ENCODE measurements at regions not wholly inside any gene's neighbourhood (a gene's known extent, or its start where the extent isn't known, plus 50 kb on each side); places are given as distances from the start of the nearest gene placed in this dataset.

DNA sequence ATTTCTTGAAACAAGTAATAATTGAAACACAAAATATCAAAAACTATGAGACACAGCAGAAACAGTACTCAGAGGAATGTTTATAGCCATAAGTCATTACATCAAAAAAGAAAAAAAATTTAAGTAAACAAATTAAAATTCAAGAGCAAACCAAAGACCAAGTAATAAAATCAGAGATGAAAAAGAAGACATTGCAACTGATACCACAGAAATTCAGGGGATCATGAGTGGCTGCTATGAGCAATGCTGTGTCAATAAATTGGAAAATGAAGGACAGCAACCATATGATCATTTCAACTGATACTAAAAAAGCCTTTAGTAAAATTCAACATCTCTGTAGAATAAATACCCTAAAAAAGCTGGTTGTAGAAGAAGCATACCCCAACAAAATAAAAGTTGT lies 644.1 kb upstream of the BCHE start:
- no peak for ATAC-seq
- H3K27me3 ChIP-seq: no peaks in the 10 kb centered on the region
- no peaks in the 10 kb centered on the region for H3K4me1 ChIP-seq
- H3K4me3 ChIP-seq: no peak overlapping the region
- peaks cover 0 to 7% (median 0%) of the 10 kb centered on the region in 3 donors for H3K9me3 ChIP-seq
- intact Hi-C loops (cut with DNase I): no loop called here
- DNase-seq: no peak
- no peak overlapping the region for H3K27ac ChIP-seq
- TF ChIP-seq POLR2A (IDR thresholded peaks at IDR 0.05): no peak
- TF ChIP-seq, protein P1, sequence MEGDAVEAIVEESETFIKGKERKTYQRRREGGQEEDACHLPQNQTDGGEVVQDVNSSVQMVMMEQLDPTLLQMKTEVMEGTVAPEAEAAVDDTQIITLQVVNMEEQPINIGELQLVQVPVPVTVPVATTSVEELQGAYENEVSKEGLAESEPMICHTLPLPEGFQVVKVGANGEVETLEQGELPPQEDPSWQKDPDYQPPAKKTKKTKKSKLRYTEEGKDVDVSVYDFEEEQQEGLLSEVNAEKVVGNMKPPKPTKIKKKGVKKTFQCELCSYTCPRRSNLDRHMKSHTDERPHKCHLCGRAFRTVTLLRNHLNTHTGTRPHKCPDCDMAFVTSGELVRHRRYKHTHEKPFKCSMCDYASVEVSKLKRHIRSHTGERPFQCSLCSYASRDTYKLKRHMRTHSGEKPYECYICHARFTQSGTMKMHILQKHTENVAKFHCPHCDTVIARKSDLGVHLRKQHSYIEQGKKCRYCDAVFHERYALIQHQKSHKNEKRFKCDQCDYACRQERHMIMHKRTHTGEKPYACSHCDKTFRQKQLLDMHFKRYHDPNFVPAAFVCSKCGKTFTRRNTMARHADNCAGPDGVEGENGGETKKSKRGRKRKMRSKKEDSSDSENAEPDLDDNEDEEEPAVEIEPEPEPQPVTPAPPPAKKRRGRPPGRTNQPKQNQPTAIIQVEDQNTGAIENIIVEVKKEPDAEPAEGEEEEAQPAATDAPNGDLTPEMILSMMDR (IDR thresholded peaks at IDR 0.05): no peak
- no peaks in the 10 kb centered on the region for H3K36me3 ChIP-seq (replicated peaks in 1 of 2; ENCODE audit: insufficient read depth in 1 of 2, low read depth in 2 of 2)

DNA sequence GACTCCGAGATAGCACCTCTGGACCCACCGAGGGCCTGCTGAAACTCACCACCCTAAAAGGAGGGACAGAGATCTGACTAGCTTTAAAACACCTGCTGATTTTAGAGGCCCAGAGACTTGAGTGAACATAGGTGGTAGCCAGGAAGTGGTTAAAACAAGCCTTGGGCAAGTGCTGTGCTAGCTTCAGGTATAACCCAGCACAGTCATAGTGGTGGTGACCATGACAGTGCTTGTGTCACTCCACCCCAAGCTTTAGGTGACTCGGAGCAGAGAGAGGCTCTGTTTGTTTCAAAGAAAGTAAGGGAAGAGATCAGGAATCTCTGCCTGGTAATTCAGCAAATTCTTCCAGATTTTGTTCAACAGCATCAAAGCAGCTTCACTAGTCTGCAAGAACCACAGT lies 641.1 kb upstream of the BCHE start:
- Histone ChIP-seq H3K27me3 (no peaks in the 10 kb centered on the region), H3K4me1 (no peaks in the 10 kb centered on the region), H3K4me3 (no peak overlapping the region), H3K27ac (no peak overlapping the region), H3K36me3 (replicated peaks in 1 of 2; ENCODE audit: insufficient read depth in 1 of 2, low read depth in 2 of 2) (no peaks in the 10 kb centered on the region), H3K9me3 (peaks cover 0 to 7% (median 0%) of the 10 kb centered on the region in 3 donors)
- 63 to 70% methylated on average over 3 of the region's 3 CpGs for WGBS, 2 donors
- intact Hi-C loops (cut with DNase I): no loop called here
- ATAC-seq (no peak), DNase-seq (no peak)
- TF ChIP-seq, protein P1 (IDR thresholded peaks at IDR 0.05): no peak
- TF ChIP-seq POLR2A (IDR thresholded peaks at IDR 0.05): no peak

DNA sequence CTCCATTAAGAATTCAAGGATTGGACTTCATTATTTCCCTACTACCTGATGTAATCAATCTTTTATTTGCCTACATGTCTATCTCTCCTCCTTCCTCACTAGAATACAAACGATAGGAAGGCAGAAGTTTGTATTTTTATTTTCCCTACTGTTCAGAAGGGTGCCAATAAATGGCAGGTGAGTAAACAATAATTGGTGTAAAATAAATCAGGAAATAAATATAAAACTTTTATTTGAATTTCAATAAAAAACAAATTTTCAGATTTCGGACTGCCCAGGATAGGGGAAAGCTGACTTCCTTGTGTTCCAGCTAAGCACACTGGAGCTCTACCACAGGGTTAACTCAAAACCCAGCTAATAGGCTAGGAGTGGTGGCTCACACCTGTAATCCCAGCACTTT lies 636.3 kb upstream of the BCHE start:
- peaks cover 0 to 7% (median 0%) of the 10 kb centered on the region in 3 donors for H3K9me3 ChIP-seq
- TF ChIP-seq, protein P1 (IDR thresholded peaks at IDR 0.05): no peak
- WGBS, 2 donors: 56 to 61% methylated on average over 2 of the region's 2 CpGs
- H3K4me1 ChIP-seq: no peaks in the 10 kb centered on the region
- H3K4me3 ChIP-seq: no peak overlapping the region
- no peaks in the 10 kb centered on the region for H3K27me3 ChIP-seq
- H3K27ac ChIP-seq: no peak overlapping the region
- intact Hi-C loops (cut with DNase I): no loop called here
- H3K36me3 ChIP-seq (replicated peaks in 1 of 2; ENCODE audit: insufficient read depth in 1 of 2, low read depth in 2 of 2): no peaks in the 10 kb centered on the region
- ATAC-seq (no peak), DNase-seq (no peak)

DNA sequence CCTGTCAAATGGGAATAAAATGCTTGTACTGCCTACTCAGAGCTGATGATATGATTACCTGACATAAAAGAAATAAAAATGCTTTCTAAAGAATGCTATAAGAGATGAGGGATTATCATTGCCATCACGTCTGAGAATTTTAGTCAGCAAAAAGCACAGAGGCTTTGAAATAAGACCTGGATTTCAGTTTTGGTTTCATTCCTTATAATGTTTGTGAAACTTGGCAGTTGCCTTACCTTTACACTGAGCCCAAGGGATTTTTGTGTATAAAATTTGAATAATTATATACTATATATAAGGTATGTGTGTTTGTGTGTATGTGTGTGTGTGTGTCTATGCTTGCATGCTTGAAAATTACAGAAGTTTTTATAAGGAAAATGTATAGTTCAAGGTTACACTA lies 634.8 kb upstream of the BCHE start:
- intact Hi-C loops (cut with DNase I): no loop called here
- 52 to 62% methylated on average over 1 of the region's 1 CpG for WGBS, 2 donors
- H3K36me3 ChIP-seq (replicated peaks in 1 of 2; ENCODE audit: insufficient read depth in 1 of 2, low read depth in 2 of 2): no peaks in the 10 kb centered on the region

More for the DNA sequence above, 634.8 kb upstream of the BCHE start:
- ATAC-seq (no peak), DNase-seq (no peak)
- no peak for TF ChIP-seq POLR2A (IDR thresholded peaks at IDR 0.05)
- TF ChIP-seq, protein P1 (IDR thresholded peaks at IDR 0.05): no peak
- Histone ChIP-seq H3K4me1 (no peaks in the 10 kb centered on the region), H3K27ac (no peak overlapping the region), H3K27me3 (no peaks in the 10 kb centered on the region), H3K9me3 (no peaks in the 10 kb centered on the region), H3K4me3 (no peak overlapping the region)

Data from body of pancreas (tissue), 4 donors.